HEK293 (cell line): ENCODE measurements at regions not wholly inside any gene's neighbourhood (a gene's known extent, or its start where the extent isn't known, plus 50 kb on each side); places are given as distances from the start of the nearest gene placed in this dataset.

Experiments used
- FEZF1 ChIP-seq: fragments of 450-650 bp; formaldehyde crosslinking; IDR thresholded peaks from 2 replicates; pipeline ENCODE4 v1.5.1; 2016; ENCODE audit warnings: missing biosample characterization, missing genetic modification characterization
- KLF16 ChIP-seq: fragments of 450-650 bp; formaldehyde crosslinking; IDR thresholded peaks from 2 replicates; pipeline ENCODE4 v1.5.1; 2017; ENCODE audit warnings: missing biosample characterization, missing genetic modification characterization
- YY1 ChIP-seq: fragments of 450-650 bp; formaldehyde crosslinking; IDR thresholded peaks from 2 replicates; pipeline ENCODE4 v1.5.1; 2018; ENCODE audit warnings: missing biosample characterization, missing genetic modification characterization
- ZNF140 ChIP-seq: fragments of 450-650 bp; formaldehyde crosslinking; IDR thresholded peaks from 2 replicates; pipeline ENCODE4 v1.5.1; 2016; ENCODE audit warnings: missing biosample characterization, missing genetic modification characterization
- ZNF221 ChIP-seq: fragments of 450-650 bp; formaldehyde crosslinking; IDR thresholded peaks from 2 replicates; pipeline ENCODE4 v1.5.1; 2017; ENCODE audit warnings: missing biosample characterization, missing genetic modification characterization, borderline replicate concordance
- ZNF670 ChIP-seq: fragments of 450-650 bp; formaldehyde crosslinking; IDR thresholded peaks from 2 replicates; pipeline ENCODE4 v1.5.1; 2016; ENCODE audit warnings: missing biosample characterization, missing genetic modification characterization, low read depth
- ZNF76 ChIP-seq: fragments of 450-650 bp; formaldehyde crosslinking; IDR thresholded peaks from 2 replicates; pipeline ENCODE4; 2016; ENCODE audit warnings: low read depth, missing biosample characterization, missing genetic modification characterization, borderline replicate concordance
- ZSCAN16 ChIP-seq: fragments of 450-650 bp; formaldehyde crosslinking; IDR thresholded peaks from 2 replicates; pipeline ENCODE4 v1.5.1; 2016; ENCODE audit warnings: missing biosample characterization, missing genetic modification characterization
- TF ChIP-seq, protein P1 (sequence below): fragments of 450-650 bp; formaldehyde crosslinking; IDR thresholded peaks from 2 replicates; pipeline ENCODE4 v1.5.1; 2016; ENCODE audit warnings: missing biosample characterization, missing genetic modification characterization
- TF ChIP-seq, protein P2 (sequence below): fragments of 450-650 bp; formaldehyde crosslinking; IDR thresholded peaks from 2 replicates; pipeline ENCODE4 v1.5.1; 2016; ENCODE audit warnings: missing biosample characterization, missing genetic modification characterization
- TF ChIP-seq, protein P3 (sequence below): fragments of 450-650 bp; formaldehyde crosslinking; IDR thresholded peaks from 2 replicates; pipeline ENCODE4 v1.5.1; 2016; ENCODE audit warnings: missing biosample characterization, missing genetic modification characterization
- TF ChIP-seq, protein P4 (sequence below): fragments of 450-650 bp; formaldehyde crosslinking; IDR thresholded peaks from 2 replicates; pipeline ENCODE4 v1.5.1; 2017; ENCODE audit warnings: missing biosample characterization, missing genetic modification characterization

DNA sequence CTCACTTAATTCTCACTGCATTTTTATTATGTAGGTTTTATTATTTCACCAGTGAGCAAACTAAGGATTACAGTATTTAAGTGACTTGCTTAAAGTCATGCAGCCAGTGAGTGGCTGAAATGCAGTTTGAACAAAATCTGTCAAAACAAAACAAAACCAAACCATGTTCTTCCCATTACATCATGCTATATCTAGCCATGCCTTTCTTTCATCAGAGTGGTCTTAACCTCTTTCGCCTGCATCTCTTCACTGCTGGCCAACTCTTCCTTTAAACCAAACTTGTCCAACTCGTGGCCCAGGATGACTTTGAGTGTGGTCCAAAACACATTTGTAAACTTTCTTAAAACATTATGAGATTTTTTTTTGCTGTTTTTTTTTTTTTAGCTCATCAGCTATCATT lies 223.2 kb downstream of the PCDH7 start:
- TF ChIP-seq ZNF140 (tag by site-specific recombination) (no peak), FEZF1 (tag by site-specific recombination) (no peak), ZNF76 (tag by site-specific recombination) (no peak), KLF16 (tag by site-specific recombination) (no peak), ZSCAN16 (tag by site-specific recombination) (no peak), ZNF670 (tag by site-specific recombination) (no peak), YY1 (tag by site-specific recombination) (no peak), ZNF221 (tag by site-specific recombination) (no peak)
- TF ChIP-seq, protein P1, sequence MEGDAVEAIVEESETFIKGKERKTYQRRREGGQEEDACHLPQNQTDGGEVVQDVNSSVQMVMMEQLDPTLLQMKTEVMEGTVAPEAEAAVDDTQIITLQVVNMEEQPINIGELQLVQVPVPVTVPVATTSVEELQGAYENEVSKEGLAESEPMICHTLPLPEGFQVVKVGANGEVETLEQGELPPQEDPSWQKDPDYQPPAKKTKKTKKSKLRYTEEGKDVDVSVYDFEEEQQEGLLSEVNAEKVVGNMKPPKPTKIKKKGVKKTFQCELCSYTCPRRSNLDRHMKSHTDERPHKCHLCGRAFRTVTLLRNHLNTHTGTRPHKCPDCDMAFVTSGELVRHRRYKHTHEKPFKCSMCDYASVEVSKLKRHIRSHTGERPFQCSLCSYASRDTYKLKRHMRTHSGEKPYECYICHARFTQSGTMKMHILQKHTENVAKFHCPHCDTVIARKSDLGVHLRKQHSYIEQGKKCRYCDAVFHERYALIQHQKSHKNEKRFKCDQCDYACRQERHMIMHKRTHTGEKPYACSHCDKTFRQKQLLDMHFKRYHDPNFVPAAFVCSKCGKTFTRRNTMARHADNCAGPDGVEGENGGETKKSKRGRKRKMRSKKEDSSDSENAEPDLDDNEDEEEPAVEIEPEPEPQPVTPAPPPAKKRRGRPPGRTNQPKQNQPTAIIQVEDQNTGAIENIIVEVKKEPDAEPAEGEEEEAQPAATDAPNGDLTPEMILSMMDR: no peak
- TF ChIP-seq, protein P2, sequence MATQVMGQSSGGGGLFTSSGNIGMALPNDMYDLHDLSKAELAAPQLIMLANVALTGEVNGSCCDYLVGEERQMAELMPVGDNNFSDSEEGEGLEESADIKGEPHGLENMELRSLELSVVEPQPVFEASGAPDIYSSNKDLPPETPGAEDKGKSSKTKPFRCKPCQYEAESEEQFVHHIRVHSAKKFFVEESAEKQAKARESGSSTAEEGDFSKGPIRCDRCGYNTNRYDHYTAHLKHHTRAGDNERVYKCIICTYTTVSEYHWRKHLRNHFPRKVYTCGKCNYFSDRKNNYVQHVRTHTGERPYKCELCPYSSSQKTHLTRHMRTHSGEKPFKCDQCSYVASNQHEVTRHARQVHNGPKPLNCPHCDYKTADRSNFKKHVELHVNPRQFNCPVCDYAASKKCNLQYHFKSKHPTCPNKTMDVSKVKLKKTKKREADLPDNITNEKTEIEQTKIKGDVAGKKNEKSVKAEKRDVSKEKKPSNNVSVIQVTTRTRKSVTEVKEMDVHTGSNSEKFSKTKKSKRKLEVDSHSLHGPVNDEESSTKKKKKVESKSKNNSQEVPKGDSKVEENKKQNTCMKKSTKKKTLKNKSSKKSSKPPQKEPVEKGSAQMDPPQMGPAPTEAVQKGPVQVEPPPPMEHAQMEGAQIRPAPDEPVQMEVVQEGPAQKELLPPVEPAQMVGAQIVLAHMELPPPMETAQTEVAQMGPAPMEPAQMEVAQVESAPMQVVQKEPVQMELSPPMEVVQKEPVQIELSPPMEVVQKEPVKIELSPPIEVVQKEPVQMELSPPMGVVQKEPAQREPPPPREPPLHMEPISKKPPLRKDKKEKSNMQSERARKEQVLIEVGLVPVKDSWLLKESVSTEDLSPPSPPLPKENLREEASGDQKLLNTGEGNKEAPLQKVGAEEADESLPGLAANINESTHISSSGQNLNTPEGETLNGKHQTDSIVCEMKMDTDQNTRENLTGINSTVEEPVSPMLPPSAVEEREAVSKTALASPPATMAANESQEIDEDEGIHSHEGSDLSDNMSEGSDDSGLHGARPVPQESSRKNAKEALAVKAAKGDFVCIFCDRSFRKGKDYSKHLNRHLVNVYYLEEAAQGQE (tag by site-specific recombination): no peak
- TF ChIP-seq, protein P3, sequence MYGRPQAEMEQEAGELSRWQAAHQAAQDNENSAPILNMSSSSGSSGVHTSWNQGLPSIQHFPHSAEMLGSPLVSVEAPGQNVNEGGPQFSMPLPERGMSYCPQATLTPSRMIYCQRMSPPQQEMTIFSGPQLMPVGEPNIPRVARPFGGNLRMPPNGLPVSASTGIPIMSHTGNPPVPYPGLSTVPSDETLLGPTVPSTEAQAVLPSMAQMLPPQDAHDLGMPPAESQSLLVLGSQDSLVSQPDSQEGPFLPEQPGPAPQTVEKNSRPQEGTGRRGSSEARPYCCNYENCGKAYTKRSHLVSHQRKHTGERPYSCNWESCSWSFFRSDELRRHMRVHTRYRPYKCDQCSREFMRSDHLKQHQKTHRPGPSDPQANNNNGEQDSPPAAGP (tag by site-specific recombination): no peak
- TF ChIP-seq, protein P4, sequence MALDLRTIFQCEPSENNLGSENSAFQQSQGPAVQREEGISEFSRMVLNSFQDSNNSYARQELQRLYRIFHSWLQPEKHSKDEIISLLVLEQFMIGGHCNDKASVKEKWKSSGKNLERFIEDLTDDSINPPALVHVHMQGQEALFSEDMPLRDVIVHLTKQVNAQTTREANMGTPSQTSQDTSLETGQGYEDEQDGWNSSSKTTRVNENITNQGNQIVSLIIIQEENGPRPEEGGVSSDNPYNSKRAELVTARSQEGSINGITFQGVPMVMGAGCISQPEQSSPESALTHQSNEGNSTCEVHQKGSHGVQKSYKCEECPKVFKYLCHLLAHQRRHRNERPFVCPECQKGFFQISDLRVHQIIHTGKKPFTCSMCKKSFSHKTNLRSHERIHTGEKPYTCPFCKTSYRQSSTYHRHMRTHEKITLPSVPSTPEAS (tag by site-specific recombination): no peak
